Naive thymus-derived CD8-positive, alpha-beta T cell (primary cell): ENCODE measurements at regions not wholly inside any gene's neighbourhood (a gene's known extent, or its start where the extent isn't known, plus 50 kb on each side); places are given as distances from the start of the nearest gene placed in this dataset.

Experiments
- ATAC-seq, 2 donors: fragments of 150-1000 bp; cut with Tn5 transposase in 1 of 2; sonication (Bioruptor Pico), chemical (Tn5 transposase) in 1 of 2; 1 replicate in 1 of 2; 2 replicates in 1 of 2; pipeline ENCODE4 v1.10.0; 2021; ENCODE audit warnings: mild to moderate bottlenecking in 2 of 2, moderate library complexity in 2 of 2
- POLR2A ChIA-PET: fragments of 350-600 bp; sonication (Branson Sonifier 250); formaldehyde crosslinking; loops from one replicate; lab custom pipeline; 2021; ENCODE audit warnings: antibody characterized with exemption; lab: Charles Lee
- DNase-seq, 10 donors: peaks; one replicate each; pipeline versions ENCODE4 v3.0.0 to v3.0.0-alpha.2; 2020 to 2022
- H3K27ac Mint-ChIP-seq, 10 donors: one replicate each; pipeline ENCODE4 v1.8.0; 2020 to 2022; ENCODE audit warnings: mild to moderate bottlenecking in 10 of 10, mixed read lengths in 10 of 10, moderate library complexity in 4 of 10, inconsistent platforms in 1 of 10
- H3K27me3 Mint-ChIP-seq, 5 donors: one replicate each; pipeline ENCODE4 v1.8.0; 2021 to 2022; ENCODE audit warnings: mixed read lengths in 5 of 5
- H3K36me3 Mint-ChIP-seq, 3 donors: one replicate each; pipeline ENCODE4 v1.8.0; 2020 to 2022; ENCODE audit warnings: mixed read lengths in 3 of 3, mild to moderate bottlenecking in 2 of 3, inconsistent platforms in 1 of 3
- H3K4me1 Mint-ChIP-seq, 4 donors: one replicate each; pipeline ENCODE4 v1.8.0; 2021 to 2022; ENCODE audit warnings: mixed read lengths in 4 of 4
- H3K4me3 Mint-ChIP-seq, 10 donors: one replicate each; pipeline ENCODE4 v1.8.0; 2020 to 2022; ENCODE audit warnings: mild to moderate bottlenecking in 10 of 10, mixed read lengths in 10 of 10, moderate library complexity in 6 of 10, inconsistent platforms in 1 of 10
- H3K9me3 Mint-ChIP-seq, 9 donors: one replicate each; pipeline ENCODE4 v1.8.0; 2020 to 2022; ENCODE audit warnings: mixed read lengths in 9 of 9, mild to moderate bottlenecking in 3 of 9, inconsistent platforms in 1 of 9, moderate library complexity in 1 of 9

GRCh38 chr11:23496340-23496739 lies 636.1 kb upstream of the CCDC179 start:
- DNase-seq, result no peak
- Mint-ChIP-seq H3K4me1 (no peaks in the 10 kb centered on the region), H3K4me3 (no peak overlapping the region), H3K36me3 (no peaks in the 10 kb centered on the region), H3K9me3 (peaks cover 0 to 13% (median 2%) of the 10 kb centered on the region in 9 donors), H3K27me3 (no peaks in the 10 kb centered on the region), H3K27ac (no peak overlapping the region)
- no peak for ATAC-seq
- POLR2A ChIA-PET, result no interaction called here

DNA sequence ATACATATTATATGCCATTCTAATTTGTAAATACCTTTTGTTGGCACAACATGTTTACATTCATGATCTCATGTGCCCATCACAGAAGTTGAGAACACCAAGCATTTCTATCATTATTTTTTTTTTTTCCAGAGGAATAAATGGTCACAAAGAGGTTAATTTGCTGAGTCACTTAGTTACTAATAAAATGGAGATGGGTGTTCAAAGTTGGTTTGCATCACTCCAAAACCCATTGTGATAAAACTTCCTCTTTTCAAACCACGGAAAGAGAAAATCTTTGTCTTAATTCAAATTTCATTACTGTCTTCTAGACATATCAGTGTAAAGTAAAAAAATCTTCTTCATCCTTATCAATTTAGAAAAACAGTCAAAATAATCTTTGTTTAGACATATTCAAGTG lies 636.8 kb upstream of the CCDC179 start:
- no peak overlapping the region for H3K4me3 Mint-ChIP-seq
- no peaks in the 10 kb centered on the region for H3K4me1 Mint-ChIP-seq
- H3K27me3 Mint-ChIP-seq, result no peaks in the 10 kb centered on the region
- H3K36me3 Mint-ChIP-seq, result no peaks in the 10 kb centered on the region
- POLR2A ChIA-PET, result no interaction called here
- ATAC-seq, result no peak
- H3K27ac Mint-ChIP-seq, result no peak overlapping the region
- DNase-seq, result no peak
- H3K9me3 Mint-ChIP-seq, result peaks cover 0 to 8% (median 0%) of the 10 kb centered on the region in 9 donors

DNA sequence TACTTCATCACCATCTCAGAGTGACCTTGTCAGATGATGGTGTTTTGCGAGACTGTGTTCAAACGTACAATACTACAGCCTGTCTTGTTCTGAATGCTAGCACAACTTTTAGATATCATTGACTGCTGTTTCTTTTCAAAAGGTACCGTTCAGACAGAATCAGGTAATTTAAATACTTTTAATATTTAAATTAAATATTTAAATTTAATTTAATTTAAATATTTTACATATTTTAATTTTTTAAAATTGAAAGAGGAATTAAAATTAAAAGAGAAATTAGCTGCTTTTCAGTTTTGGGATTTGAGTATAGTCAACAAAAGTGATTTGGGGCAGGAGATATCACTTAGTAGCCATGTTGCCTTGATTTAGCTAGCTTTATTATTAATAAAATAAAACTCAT lies 642.1 kb upstream of the CCDC179 start:
- Mint-ChIP-seq H3K4me3 (no peak overlapping the region), H3K9me3 (peaks cover 0 to 4% (median 2%) of the 10 kb centered on the region in 9 donors), H3K36me3 (no peaks in the 10 kb centered on the region), H3K4me1 (no peaks in the 10 kb centered on the region), H3K27me3 (no peaks in the 10 kb centered on the region), H3K27ac (no peak overlapping the region)
- POLR2A ChIA-PET, result no interaction called here
- no peak for ATAC-seq
- DNase-seq, result no peak

DNA sequence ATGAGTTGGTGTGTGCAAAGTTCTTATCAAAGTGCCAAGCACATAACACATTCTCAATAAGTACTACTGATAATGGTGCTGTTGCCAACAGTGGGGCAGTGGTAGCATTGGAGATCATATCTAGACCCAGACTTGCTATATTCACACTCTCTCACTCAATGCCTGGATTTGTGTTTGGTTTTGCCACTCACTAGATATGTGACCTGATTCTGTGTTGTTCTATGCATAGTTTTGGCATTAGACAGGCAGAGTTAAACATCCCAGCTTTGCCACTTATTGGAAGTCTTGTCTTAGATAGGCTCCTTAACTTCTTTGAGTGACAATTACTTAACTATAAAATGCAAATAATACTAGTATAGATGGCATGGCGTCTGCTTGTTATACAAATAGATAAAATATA lies 642.6 kb upstream of the CCDC179 start:
- DNase-seq (no peak), ATAC-seq (no peak)
- H3K9me3 Mint-ChIP-seq, result peaks cover 0 to 4% (median 2%) of the 10 kb centered on the region in 9 donors
- H3K4me3 Mint-ChIP-seq, result no peak overlapping the region
- POLR2A ChIA-PET, result no interaction called here
- no peaks in the 10 kb centered on the region for H3K4me1 Mint-ChIP-seq
- H3K27ac Mint-ChIP-seq, result no peak overlapping the region
- H3K27me3 Mint-ChIP-seq, result no peaks in the 10 kb centered on the region
- H3K36me3 Mint-ChIP-seq, result no peaks in the 10 kb centered on the region

GRCh38 chr11:23509023-23509422 lies 648.7 kb upstream of the CCDC179 start:
- Mint-ChIP-seq H3K9me3 (peaks cover 0 to 3% (median 0%) of the 10 kb centered on the region in 9 donors), H3K4me1 (no peaks in the 10 kb centered on the region), H3K4me3 (no peak overlapping the region), H3K36me3 (no peaks in the 10 kb centered on the region), H3K27ac (no peak overlapping the region), H3K27me3 (no peaks in the 10 kb centered on the region)
- POLR2A ChIA-PET, result no interaction called here
- no peak for ATAC-seq
- DNase-seq, result no peak

DNA sequence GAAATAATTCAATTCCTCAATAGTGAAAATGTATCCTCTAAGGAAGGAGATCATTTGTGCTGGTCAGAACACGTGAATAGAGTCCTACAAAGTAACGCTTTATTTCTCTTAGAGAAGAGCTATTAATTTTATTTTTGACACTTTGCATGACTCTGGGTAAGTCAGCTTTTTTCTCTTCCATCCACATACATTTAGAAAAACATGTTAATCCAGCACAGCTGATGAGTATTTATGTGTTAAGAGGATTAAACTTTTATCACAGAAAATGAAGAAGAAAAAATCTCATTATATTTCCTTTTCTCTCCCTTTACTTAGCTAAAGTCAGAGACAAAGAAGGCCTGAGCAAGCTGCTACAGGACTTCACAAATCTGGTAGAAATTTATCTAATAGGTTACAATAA lies 649.5 kb upstream of the CCDC179 start:
- H3K27me3 Mint-ChIP-seq, result no peaks in the 10 kb centered on the region
- no peaks in the 10 kb centered on the region for H3K36me3 Mint-ChIP-seq
- H3K9me3 Mint-ChIP-seq, result peaks cover 0 to 9% (median 0%) of the 10 kb centered on the region in 9 donors
- no peak overlapping the region for H3K4me3 Mint-ChIP-seq
- no peak for ATAC-seq
- no peak for DNase-seq
- POLR2A ChIA-PET, result no interaction called here
- no peak overlapping the region for H3K27ac Mint-ChIP-seq
- H3K4me1 Mint-ChIP-seq, result no peaks in the 10 kb centered on the region

DNA sequence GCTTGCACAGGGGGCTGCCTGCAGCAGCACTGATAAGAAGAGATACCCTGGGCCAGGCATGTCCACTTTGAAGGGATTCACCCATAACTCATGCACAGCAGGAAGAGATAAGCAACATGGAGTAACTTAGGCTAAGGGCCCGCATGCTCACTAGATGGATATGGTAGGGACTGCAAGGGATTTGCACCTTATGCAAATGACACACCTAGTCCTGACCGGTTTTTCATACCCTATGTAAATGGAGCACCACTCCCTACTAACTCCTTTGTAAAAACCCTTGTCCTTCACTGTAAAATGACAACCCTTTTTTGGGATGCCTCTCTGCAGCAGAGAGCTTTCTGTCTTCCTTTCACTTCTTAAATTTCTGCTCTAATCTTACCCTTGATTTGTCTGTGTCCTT lies 658.9 kb upstream of the CCDC179 start:
- DNase-seq, result no peak
- Mint-ChIP-seq H3K36me3 (no peaks in the 10 kb centered on the region), H3K9me3 (peaks cover 0 to 7% (median 0%) of the 10 kb centered on the region in 9 donors), H3K4me1 (no peaks in the 10 kb centered on the region), H3K27me3 (no peaks in the 10 kb centered on the region), H3K4me3 (peak overlapping the region in 1 of 10 donors; percentile 30), H3K27ac (no peak overlapping the region)
- ATAC-seq, result no peak
- POLR2A ChIA-PET, result no interaction called here

GRCh38 chr11:23520226-23520960 lies 660.1 kb upstream of the CCDC179 start:
- POLR2A ChIA-PET, result no interaction called here
- no peak for ATAC-seq
- no peak for DNase-seq
- Mint-ChIP-seq H3K9me3 (peaks cover 0 to 7% (median 0%) of the 10 kb centered on the region in 9 donors), H3K4me3 (no peak overlapping the region), H3K27me3 (no peaks in the 10 kb centered on the region), H3K36me3 (no peaks in the 10 kb centered on the region), H3K27ac (no peak overlapping the region), H3K4me1 (no peaks in the 10 kb centered on the region)

DNA sequence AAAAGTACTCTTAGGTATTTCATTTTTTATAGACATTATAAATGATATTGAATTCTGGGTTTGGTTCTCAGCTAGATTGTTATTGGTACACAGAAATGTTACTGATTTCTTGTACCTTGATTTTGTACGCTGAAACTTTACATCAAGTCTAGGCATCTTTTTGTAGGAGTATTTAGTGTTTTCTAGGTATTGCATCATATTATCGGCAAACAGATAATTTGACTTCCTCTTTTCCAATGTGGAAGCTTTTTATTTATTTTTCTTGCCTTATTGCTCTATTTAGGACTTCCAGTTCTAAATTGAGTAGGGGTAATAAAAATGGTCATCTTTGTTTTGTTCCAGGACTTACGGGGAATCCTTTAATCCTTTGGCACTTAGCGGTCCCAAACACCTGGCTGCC lies 676.6 kb upstream of the CCDC179 start:
- peaks cover 0 to 13% (median 4%) of the 10 kb centered on the region in 9 donors for H3K9me3 Mint-ChIP-seq
- no peaks in the 10 kb centered on the region for H3K36me3 Mint-ChIP-seq
- POLR2A ChIA-PET, result no interaction called here
- peaks cover 0 to 2% (median 1%) of the 10 kb centered on the region in 4 donors for H3K4me1 Mint-ChIP-seq
- ATAC-seq (no peak), DNase-seq (no peak)
- H3K4me3 Mint-ChIP-seq, result no peak overlapping the region
- peaks cover 0 to 3% (median 0%) of the 10 kb centered on the region in 5 donors for H3K27me3 Mint-ChIP-seq
- no peak overlapping the region for H3K27ac Mint-ChIP-seq

- ATAC-seq, result no peak
- Mint-ChIP-seq H3K27ac (no peak overlapping the region), H3K9me3 (peaks cover 0 to 8% (median 2%) of the 10 kb centered on the region in 9 donors), H3K27me3 (peaks cover 0 to 3% (median 0%) of the 10 kb centered on the region in 5 donors), H3K4me1 (peaks cover 0 to 6% (median 1%) of the 10 kb centered on the region in 4 donors), H3K36me3 (no peaks in the 10 kb centered on the region), H3K4me3 (no peak overlapping the region)
- POLR2A ChIA-PET, result no interaction called here
- no peak for DNase-seq
Measured at GRCh38 chr11:23539556-23539955, 679.3 kb upstream of the CCDC179 start.

GRCh38 chr11:23540101-23540561 lies 679.9 kb upstream of the CCDC179 start:
- no peak for ATAC-seq
- DNase-seq, result peak in 1 of 10 donors; percentile 1
- POLR2A ChIA-PET, result no interaction called here
- Mint-ChIP-seq H3K27me3 (peaks cover 0 to 3% (median 0%) of the 10 kb centered on the region in 5 donors), H3K27ac (no peak overlapping the region), H3K4me3 (no peak overlapping the region), H3K36me3 (no peaks in the 10 kb centered on the region), H3K4me1 (peaks cover 0 to 6% (median 1%) of the 10 kb centered on the region in 4 donors), H3K9me3 (peaks cover 0 to 8% (median 2%) of the 10 kb centered on the region in 9 donors)

DNA sequence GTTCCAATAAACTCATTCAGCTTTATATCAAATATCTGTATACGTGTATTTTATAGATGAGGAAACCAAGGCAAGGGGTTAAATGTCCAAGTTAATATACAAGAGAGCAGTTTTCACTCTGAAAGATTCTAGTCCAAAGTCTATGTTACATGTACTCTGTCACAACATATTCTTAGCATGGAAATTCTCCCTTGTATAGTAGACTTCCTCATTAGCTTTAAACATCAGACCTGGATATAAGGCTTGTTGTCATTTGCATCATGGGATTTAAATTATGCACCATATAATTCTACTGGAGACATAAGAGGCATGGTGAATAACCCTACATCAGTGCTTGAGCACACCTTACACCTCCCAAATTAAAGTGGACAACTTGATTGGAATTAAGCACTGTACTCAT lies 681.9 kb upstream of the CCDC179 start:
- Mint-ChIP-seq H3K4me1 (peaks cover 0 to 6% (median 1%) of the 10 kb centered on the region in 4 donors), H3K36me3 (no peaks in the 10 kb centered on the region), H3K27me3 (peaks cover 0 to 3% (median 0%) of the 10 kb centered on the region in 5 donors), H3K27ac (no peak overlapping the region), H3K9me3 (peaks cover 0 to 10% (median 2%) of the 10 kb centered on the region in 9 donors), H3K4me3 (no peak overlapping the region)
- POLR2A ChIA-PET, result no interaction called here
- ATAC-seq (no peak), DNase-seq (no peak)

- ATAC-seq, result no peak
- DNase-seq, result no peak
- Mint-ChIP-seq H3K27ac (no peak overlapping the region), H3K36me3 (no peaks in the 10 kb centered on the region), H3K4me3 (no peak overlapping the region), H3K27me3 (peaks cover 0 to 3% (median 0%) of the 10 kb centered on the region in 5 donors), H3K9me3 (peaks cover 0 to 10% (median 0%) of the 10 kb centered on the region in 9 donors), H3K4me1 (peaks cover 0 to 6% (median 1%) of the 10 kb centered on the region in 4 donors)
- POLR2A ChIA-PET, result no interaction called here
Measured at GRCh38 chr11:23542816-23543215, 682.5 kb upstream of the CCDC179 start.
